ENCODE measurements at regions not wholly inside any gene's neighbourhood (a gene's known extent, or its start where the extent isn't known, plus 50 kb on each side); places are given as distances from the start of the nearest gene placed in this dataset.

- no peak for FAIRE-seq
Observed at GRCh38 chr10:121101561-121101960, 250.4 kb downstream of the WDR11 start.

- FAIRE-seq, result no peak
Observed at GRCh38 chr10:121102706-121103105, 251.5 kb downstream of the WDR11 start.

GRCh38 chr10:121104476-121105111 is 253.4 kb downstream of the WDR11 start:
- FAIRE-seq, result no peak

- no peak for FAIRE-seq
Observed at GRCh38 chr10:121106611-121107010, 255.4 kb downstream of the WDR11 start.

- no peak for FAIRE-seq
Observed at GRCh38 chr10:121108051-121108450, 256.9 kb downstream of the WDR11 start.

GRCh38 chr10:121110369-121110768 is 259.2 kb downstream of the WDR11 start:
- FAIRE-seq, result no peak

GRCh38 chr10:121112136-121112535 is 261.0 kb downstream of the WDR11 start:
- no peak for FAIRE-seq

GRCh38 chr10:121112579-121113384 is 261.6 kb downstream of the WDR11 start:
- FAIRE-seq, result no peak

- FAIRE-seq, result no peak
Observed at GRCh38 chr10:121113385-121113696, 262.2 kb downstream of the WDR11 start.

- no peak for FAIRE-seq
Observed at GRCh38 chr10:121113911-121114310, 262.7 kb downstream of the WDR11 start.

- FAIRE-seq, result no peak
Observed at GRCh38 chr10:121115154-121115553, 264.0 kb downstream of the WDR11 start.

- FAIRE-seq, result no peak
Observed at GRCh38 chr10:121121462-121121861, 270.3 kb downstream of the WDR11 start.

- no peak for FAIRE-seq
Observed at GRCh38 chr10:121127151-121127906, 276.2 kb downstream of the WDR11 start.

GRCh38 chr10:121128164-121128563 is 277.0 kb downstream of the WDR11 start:
- no peak for FAIRE-seq

- no peak for FAIRE-seq
Observed at GRCh38 chr10:121129266-121129665, 278.1 kb downstream of the WDR11 start.

- FAIRE-seq, result no peak
Observed at GRCh38 chr10:121130382-121130781, 279.2 kb downstream of the WDR11 start.

- no peak for FAIRE-seq
Observed at GRCh38 chr10:121131014-121131413, 279.9 kb downstream of the WDR11 start.

GRCh38 chr10:121131426-121132265 is 280.5 kb downstream of the WDR11 start:
- FAIRE-seq, result no peak

- FAIRE-seq, result no peak
Observed at GRCh38 chr10:121132273-121132672, 281.1 kb downstream of the WDR11 start.

GRCh38 chr10:121133901-121134300 is 282.7 kb downstream of the WDR11 start:
- FAIRE-seq, result no peak

GRCh38 chr10:121134711-121135110 is 283.5 kb downstream of the WDR11 start:
- FAIRE-seq, result no peak

GRCh38 chr10:121135512-121135911 is 284.4 kb downstream of the WDR11 start:
- FAIRE-seq, result no peak

GRCh38 chr10:121137533-121137932 is 286.4 kb downstream of the WDR11 start:
- FAIRE-seq, result no peak
